ENCODE measurements at regions not wholly inside any gene's neighbourhood (a gene's known extent, or its start where the extent isn't known, plus 50 kb on each side); places are given as distances from the start of the nearest gene placed in this dataset.

- DNase-seq, result no peak
These were observed 1097.6 kb upstream of the PHF14 start for GRCh38 chr7:9876053-9876452.

GRCh38 chr7:9889554-9889953 is 1084.1 kb upstream of the PHF14 start:
- no peak for DNase-seq

GRCh38 chr7:9890092-9890491 is 1083.6 kb upstream of the PHF14 start:
- no peak for DNase-seq

GRCh38 chr7:9891056-9891455 is 1082.6 kb upstream of the PHF14 start:
- no peak for DNase-seq

- DNase-seq, result no peak
These were observed 1073.3 kb upstream of the PHF14 start for GRCh38 chr7:9900339-9900738.

GRCh38 chr7:9921326-9921725 is 1052.3 kb upstream of the PHF14 start:
- no peak for DNase-seq

GRCh38 chr7:9937944-9938631 is 1035.6 kb upstream of the PHF14 start:
- DNase-seq, result no peak

GRCh38 chr7:9939176-9939575 is 1034.5 kb upstream of the PHF14 start:
- no peak for DNase-seq

GRCh38 chr7:9945131-9945530 is 1028.5 kb upstream of the PHF14 start:
- no peak for DNase-seq

- DNase-seq, result no peak
These were observed 1027.8 kb upstream of the PHF14 start for GRCh38 chr7:9945857-9946256.

GRCh38 chr7:9955138-9955537 is 1018.5 kb upstream of the PHF14 start:
- DNase-seq, result no peak

- no peak for DNase-seq
These were observed 1015.2 kb upstream of the PHF14 start for GRCh38 chr7:9958486-9958885.

GRCh38 chr7:9960460-9960859 is 1013.2 kb upstream of the PHF14 start:
- DNase-seq, result no peak

- no peak for DNase-seq
These were observed 1012.3 kb upstream of the PHF14 start for GRCh38 chr7:9961161-9961922.

GRCh38 chr7:9962742-9963141 is 1010.9 kb upstream of the PHF14 start:
- no peak for DNase-seq

- DNase-seq, result no peak
These were observed 995.3 kb upstream of the PHF14 start for GRCh38 chr7:9978106-9979064.

- DNase-seq, result no peak
These were observed 991.8 kb upstream of the PHF14 start for GRCh38 chr7:9981742-9982349.

- DNase-seq, result no peak
These were observed 990.6 kb upstream of the PHF14 start for GRCh38 chr7:9983048-9983447.

GRCh38 chr7:10015687-10016086 is 958.0 kb upstream of the PHF14 start:
- DNase-seq, result no peak

- no peak for DNase-seq
These were observed 951.2 kb upstream of the PHF14 start for GRCh38 chr7:10022480-10022879.

GRCh38 chr7:10022957-10023356 is 950.7 kb upstream of the PHF14 start:
- DNase-seq, result no peak

- no peak for DNase-seq
These were observed 938.7 kb upstream of the PHF14 start for GRCh38 chr7:10034843-10035556.
